H1 (cell line): ENCODE measurements at regions not wholly inside any gene's neighbourhood (a gene's known extent, or its start where the extent isn't known, plus 50 kb on each side); places are given as distances from the start of the nearest gene placed in this dataset.

Experiments
- ASH2L ChIP-seq: fragments of 200-600, 300-600 bp; sonication (generic); IDR thresholded peaks from one replicate; pipeline ENCODE4 v1.7.1; 2017; ENCODE audit warnings: low read length
- CTCF ChIP-seq, 3 experiments: IDR thresholded peaks; 1 replicate in 2 of 3; 2 replicates in 1 of 3; pipeline versions ENCODE4 v1.5.1 to v1.6.1; 2011; ENCODE audit warnings: low read length in 3 of 3, mild to moderate bottlenecking in 3 of 3, inconsistent platforms in 2 of 3, low read depth in 1 of 3, moderate library complexity in 1 of 3; ENCODE audit not compliant: insufficient read depth in 1 of 3; ENCODE audit errors: control extremely low read depth in 1 of 3
- GABPA ChIP-seq: IDR thresholded peaks from 2 replicates; pipeline ENCODE4 v1.6.1; 2011; ENCODE audit warnings: mild to moderate bottlenecking, low read length, moderate library complexity, borderline replicate concordance; ENCODE audit not compliant: insufficient read depth
- HDAC2 ChIP-seq, 2 experiments: fragments of 300-600 bp in 1 of 2; sonication (generic) in 1 of 2; IDR thresholded peaks; 2 replicates each; pipeline ENCODE4 v1.6.1; 2011 to 2012; ENCODE audit warnings: low read depth in 2 of 2, low read length in 2 of 2, mild to moderate bottlenecking in 2 of 2, moderate library complexity in 2 of 2, borderline replicate concordance in 1 of 2, inconsistent platforms in 1 of 2
- JUN ChIP-seq: IDR thresholded peaks from 2 replicates; pipeline ENCODE4 v1.6.1; 2011; ENCODE audit warnings: low read depth, mild to moderate bottlenecking, improper control_type of control experiment, low read length
- SIX5 ChIP-seq: IDR thresholded peaks from 2 replicates; pipeline ENCODE4 v1.6.1; 2011; ENCODE audit warnings: mild to moderate bottlenecking, low read depth, low read length
- SP1 ChIP-seq: IDR thresholded peaks from 2 replicates; pipeline ENCODE4 v1.6.1; 2011; ENCODE audit warnings: low read depth, low read length
- SRF ChIP-seq: IDR thresholded peaks from 2 replicates; pipeline ENCODE4 v1.6.1; 2011; ENCODE audit warnings: mild to moderate bottlenecking, low read depth, low read length, moderate library complexity
- TAF1 ChIP-seq: IDR thresholded peaks from 2 replicates; pipeline ENCODE4 v1.6.1; 2011; ENCODE audit warnings: mild to moderate bottlenecking, low read depth, low read length
- TEAD4 ChIP-seq: IDR thresholded peaks from 2 replicates; pipeline ENCODE4 v1.6.1; 2012; ENCODE audit warnings: low read depth, low read length, inconsistent platforms, mixed read lengths

GRCh38 chr10:78357141-78358063 is 323.7 kb downstream of the RPS24 start (continued):
- TF ChIP-seq SP1 (peak; percentile 47; the same call in 1 of the 2 replicates), TEAD4 (peak; percentile 75; the same call in 1 of the 2 replicates), HDAC2 (IDR thresholded peaks at IDR 0.05; ENCODE audit: borderline replicate concordance in 1 of 2, low read depth in 2 of 2, low read length in 2 of 2) (no peak), SIX5 (no peak), SRF (0 out of 2 replicates have a peak, but pooled peaks have one; percentile 37), TAF1 (no peak), ASH2L (peak; percentile 55), CTCF (IDR thresholded peaks at IDR 0.05; ENCODE audit: control extremely low read depth in 1 of 3, insufficient read depth in 1 of 3, low read depth in 1 of 3, low read length in 3 of 3) (no peak), JUN (no peak), GABPA (no peak)
- TF ChIP-seq, all 59 proteins: peak for 5
